Fibroblast of skin of left biceps (primary cell): ENCODE measurements at regions not wholly inside any gene's neighbourhood (a gene's known extent, or its start where the extent isn't known, plus 50 kb on each side); places are given as distances from the start of the nearest gene placed in this dataset.
A peak's percentile ranks its signal among the peaks of the same experiment; 100 is the strongest.

Experiments
- DNase-seq, 2 experiments: peaks; one replicate each; pipeline ENCODE4 v3.0.0-alpha.2; 2013; ENCODE audit warnings: low read depth in 2 of 2

- DNase-seq = no peak
Observed at GRCh38 chr9:90385146-90385545, 257.5 kb downstream of the DIRAS2 start.

DNA sequence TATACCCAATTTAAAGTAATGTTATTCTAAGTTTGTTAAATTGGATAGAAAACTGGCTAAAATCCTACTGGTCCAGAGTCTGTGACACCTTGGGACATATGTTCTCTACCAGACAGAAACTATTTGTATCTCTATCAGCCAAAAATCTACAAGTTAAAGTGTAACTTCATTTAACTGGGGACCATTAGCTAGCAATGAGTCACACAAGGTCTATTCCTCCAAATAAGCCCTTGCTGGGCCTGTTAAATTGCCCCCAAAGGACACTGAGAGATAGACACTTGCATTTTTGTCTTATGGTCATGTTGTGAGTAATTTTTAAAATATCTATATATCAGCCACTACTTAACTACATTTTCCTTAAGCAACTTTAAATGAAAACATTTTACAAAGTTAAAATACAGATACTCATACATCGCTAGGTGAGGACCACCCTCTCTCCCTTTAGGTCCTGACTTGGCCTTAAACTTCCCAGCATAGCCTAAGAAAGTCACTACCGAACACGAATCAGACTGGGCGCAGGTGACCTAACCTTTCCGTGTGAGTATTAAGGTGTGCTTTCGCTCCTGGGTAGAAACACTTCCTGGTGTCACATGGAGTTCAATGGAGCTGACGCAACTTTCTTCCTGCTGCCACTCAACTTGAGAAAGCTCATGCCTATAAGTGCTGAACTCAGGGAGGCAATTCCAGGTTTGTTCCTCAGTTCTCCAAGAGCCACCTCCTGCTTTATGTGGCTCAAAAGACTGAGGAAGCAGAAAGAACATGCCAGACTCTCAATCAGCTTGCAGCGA is 249.1 kb downstream of the DIRAS2 start:
- no peak for DNase-seq

DNA sequence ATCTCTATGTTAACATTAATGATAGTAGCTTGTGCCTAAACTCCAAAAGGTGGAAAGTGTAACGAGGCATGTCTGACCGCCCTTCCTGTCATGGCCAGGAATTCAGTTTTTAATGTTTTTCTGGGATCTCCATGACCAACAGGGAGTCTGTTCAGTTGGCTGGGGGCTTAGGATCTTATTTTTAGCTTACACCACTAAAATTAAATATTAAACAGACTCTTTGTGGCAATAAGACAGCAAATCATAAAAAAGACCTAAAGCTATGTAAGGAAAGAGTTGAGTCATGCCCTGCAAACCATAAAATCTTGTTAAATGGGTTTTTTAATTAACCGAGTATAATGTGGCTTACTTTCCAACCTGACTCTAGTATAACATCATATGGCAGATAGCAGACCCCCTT is 247.8 kb downstream of the DIRAS2 start:
- DNase-seq = no peak

- no peak for DNase-seq
Observed at GRCh38 chr9:90400091-90400490, 242.5 kb downstream of the DIRAS2 start.

DNA sequence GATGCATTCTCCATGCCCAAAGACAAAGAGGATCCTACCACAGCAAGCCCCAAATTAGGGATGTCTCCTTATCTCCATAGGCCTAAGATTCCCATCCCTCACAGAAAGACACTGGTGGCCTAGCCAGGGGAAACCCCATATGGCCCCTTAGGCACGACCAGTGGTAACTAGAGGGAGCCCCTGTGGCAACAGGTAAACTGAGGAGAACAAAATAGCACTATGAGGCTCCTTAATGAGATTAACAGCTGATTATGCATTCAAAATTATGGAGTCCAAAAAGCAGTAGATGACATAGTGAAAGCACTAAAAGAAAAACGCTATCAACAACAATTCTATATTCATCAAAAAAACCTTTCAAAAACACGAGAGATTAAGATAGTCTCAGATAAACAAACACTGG is 234.0 kb downstream of the DIRAS2 start:
- no peak for DNase-seq

DNA sequence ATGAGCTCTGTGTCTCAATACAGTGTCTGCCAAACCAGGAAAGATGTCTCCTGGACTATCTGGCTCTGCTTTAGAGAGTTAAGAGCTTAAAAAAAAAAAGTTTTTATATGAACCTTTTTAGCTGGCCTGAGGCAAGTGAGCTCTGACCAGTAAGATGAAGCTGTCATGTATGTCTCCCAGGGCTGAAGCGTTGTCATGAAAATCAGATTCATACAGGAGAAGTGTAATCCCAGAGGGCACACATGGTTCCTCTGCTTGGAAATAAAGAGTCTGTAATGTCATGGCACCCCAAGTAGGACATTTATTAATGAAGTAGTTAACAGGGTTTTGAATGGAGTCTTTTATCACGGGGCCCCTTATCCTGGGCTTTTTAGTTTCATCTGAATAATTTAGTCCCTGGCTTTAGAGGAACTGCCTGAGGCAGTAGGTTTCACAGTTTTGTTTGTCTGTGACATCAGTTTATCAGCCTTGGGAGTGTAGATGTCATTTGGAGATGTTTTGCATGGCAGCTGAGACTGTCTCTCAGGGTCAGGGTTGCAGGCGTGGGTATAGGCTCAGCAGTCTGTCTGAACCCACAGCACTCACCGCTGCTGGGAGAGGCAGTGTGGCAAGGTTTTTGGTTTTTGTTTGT is 223.3 kb downstream of the DIRAS2 start:
- DNase-seq = no peak

DNA sequence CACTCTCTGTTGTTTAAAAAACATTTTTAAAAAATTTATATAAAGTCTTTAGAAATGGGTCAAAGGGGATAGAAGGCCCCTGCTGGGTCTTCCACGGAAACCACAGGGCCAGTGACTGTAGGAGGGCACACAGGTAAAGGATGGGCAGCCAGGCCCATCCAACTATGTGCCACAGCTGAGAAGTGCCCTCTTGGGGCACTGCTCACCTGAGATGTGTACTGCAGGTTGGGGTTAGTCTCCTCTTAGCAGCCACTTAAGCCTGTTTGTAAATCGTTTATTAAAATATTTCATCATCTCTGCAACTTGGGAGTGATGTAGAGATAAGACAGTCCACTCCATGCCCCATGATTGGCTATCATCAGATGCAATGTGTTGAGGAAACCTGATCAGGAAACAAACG is 222.4 kb downstream of the DIRAS2 start:
- DNase-seq = no peak

DNA sequence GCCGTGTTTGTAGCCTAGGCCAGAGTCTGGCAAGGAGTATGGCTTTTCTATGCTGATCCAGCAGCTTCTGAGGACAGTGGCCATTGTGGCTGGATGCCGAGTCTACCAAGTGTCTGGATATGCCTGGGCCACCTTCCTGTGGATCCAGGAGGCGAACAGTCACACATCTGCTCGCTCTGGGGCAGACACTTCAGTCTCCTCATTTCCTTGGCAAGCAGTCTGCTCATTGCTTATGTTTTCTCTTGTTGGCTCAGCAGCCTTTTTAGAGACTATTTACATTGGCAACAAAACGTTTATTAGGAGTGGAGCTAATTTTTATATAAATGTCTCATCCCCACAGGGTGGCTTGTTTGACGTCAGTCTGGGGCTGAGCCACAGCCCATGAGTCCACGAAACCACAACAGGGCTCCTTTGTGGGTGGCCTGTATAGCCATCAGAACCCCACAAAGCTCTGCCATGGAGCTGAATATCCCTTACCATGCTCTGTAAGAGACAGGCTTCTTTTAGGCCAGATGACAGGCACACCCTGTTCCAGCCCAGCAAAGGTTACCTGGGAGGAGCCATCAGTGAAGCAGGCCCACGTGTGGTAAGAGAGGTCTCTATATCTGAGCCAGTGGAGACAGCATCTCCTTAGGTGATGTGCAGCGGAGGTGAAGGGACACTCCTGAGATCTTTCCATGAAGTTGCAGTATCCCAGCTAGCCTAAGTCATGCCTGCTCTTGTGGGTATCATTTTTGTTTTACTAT is 221.7 kb downstream of the DIRAS2 start:
- no peak for DNase-seq

DNA sequence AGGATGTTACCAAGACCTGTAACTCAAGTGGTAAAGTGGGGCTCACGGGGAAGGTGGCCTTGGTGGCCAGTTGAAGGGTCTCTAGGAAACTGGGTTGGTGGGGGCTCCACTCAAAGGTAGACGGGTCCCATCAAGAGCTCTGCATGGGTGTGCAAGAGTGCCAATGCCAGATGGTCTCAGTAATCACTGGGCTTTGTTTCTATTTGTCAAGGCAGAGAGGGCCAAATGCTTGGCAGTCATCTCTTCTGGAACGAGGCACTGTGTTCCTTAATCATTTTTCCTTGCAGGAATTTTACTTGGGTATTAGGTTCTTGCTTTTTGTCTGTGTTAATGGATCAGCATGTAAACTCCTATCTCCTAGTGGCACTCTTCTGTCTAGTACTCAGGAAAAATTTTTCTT is 220.8 kb downstream of the DIRAS2 start:
- DNase-seq = no peak

- no peak for DNase-seq
Observed at GRCh38 chr9:90423661-90424193, 218.9 kb downstream of the DIRAS2 start.

DNA sequence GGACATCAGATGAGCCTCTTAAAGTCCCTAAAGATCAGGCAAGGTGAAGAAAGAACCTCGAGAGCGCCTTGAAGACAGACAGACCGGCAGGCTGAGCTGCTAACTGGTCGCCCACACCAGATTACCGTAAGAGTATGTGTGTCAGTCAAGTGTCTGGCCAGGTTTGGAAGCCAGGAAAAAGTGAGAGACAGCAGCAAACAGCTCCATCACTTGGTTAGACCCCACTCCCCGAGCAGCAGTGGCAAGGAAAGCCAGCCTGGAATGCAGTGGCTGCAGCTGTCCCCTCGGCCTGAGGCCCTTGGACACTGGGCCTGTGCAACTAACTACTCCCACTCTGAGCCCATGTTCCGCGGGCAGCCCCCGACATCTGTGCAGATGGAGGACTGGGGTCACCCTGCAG is 214.1 kb downstream of the DIRAS2 start:
- no peak for DNase-seq

- DNase-seq = no peak
Observed at GRCh38 chr9:90432951-90433350, 209.7 kb downstream of the DIRAS2 start.

DNA sequence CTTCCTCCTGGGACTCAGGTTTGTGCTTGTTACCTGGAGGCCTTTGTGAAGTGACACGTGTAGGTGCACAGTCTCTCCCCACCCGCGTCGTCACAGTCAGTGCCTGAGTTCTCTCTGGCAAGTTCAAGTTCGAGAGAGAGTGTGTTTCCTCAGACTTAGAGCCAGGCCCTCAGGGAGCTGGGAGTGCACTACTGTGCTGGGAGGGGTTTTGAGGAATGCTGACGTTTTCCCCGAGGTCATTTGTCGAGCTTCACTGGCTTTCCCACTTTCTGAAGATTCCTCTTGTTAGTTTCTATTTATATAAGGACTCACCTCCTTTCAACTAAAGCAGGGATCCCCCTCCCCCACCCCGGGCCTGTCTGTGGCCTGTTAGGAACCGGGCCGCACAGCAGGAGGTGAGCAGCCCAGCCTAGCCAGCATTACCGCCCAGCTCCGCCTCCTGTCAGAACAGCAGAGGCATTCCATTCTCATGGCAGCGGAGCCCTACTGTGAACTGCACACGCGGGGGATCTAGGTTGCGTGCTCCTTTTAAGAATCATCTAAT is 209.2 kb downstream of the DIRAS2 start:
- DNase-seq = peak; percentile 4 to 6

- DNase-seq = no peak
Observed at GRCh38 chr9:90441814-90442213, 200.8 kb downstream of the DIRAS2 start.

- no peak for DNase-seq
Observed at GRCh38 chr9:90442723-90443122, 199.9 kb downstream of the DIRAS2 start.

GRCh38 chr9:90444609-90445204 is 197.9 kb downstream of the DIRAS2 start:
- DNase-seq = no peak

DNA sequence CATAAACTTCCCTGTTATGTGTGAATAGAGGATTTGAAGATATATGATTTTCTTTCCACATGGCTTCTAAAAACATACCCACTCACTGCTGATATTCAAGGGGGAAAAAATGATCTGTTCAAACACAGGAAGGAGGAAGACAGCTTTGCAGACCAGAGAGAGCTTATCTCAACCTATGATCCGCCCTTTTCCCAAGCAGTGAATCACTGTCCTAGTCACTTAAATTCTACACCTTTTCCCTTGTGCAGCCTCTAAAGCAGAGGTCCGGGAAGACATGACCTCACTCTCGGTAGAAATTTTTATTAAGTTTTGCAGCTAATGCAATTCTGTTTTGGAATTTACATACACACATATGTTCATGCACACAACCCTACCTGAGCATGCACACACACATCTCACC is 197.2 kb downstream of the DIRAS2 start:
- DNase-seq = no peak

GRCh38 chr9:90446200-90446948 is 196.2 kb downstream of the DIRAS2 start:
- no peak for DNase-seq

DNA sequence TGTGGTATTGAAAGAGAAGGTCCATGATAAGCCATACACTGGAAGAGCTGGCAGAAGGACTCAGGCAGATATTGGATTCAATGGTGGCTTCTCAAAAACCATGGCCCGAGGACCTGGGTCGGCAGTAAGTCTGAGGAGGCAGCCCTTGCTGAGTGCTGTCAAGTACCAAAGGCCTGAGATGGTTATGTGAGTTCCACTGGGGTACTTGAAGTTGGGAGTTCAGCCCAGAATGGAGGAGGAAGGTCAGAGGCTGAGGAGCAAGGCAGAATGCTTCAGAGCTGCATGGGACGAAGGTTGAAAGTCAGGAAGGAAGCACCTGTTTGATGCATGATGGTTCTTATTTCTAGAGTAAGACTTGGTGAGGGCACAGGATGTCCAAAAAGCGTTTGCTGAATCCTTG is 194.9 kb downstream of the DIRAS2 start:
- no peak for DNase-seq

DNA sequence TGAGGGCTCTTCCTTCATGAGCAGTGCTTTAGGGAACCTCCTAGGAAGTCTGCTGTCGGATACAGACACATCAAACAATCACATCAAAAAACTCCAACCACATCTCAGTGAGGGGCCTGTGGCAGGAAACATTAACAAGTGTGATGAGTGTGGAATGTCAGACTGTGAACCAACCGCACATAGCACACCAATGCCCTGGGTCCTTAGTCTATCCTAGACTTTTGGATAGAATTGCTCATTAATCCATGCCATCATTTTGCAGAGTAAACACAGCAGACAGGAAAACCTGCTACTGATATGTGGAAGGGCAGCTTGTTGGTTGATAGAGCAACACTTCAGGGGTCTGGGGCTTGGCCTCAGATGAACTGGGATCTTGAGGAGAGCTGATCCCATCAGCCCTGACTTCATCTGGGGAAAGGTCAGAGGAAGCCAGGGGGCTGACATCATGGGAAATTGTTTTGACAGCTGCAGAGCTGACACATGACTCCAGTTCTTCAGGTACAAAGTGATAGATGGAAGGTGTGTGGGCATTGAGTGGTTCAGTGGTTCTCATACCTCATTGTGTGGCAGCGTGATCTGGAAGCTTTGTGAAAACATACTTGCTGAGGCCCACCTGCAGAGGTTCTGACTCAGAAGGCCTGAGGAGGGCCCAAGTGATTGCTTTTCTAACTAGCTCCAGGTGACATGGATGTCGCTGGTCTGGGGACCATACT is 193.3 kb downstream of the DIRAS2 start:
- no peak for DNase-seq

GRCh38 chr9:90451804-90452203 is 190.8 kb downstream of the DIRAS2 start:
- DNase-seq = no peak
